GM21447 (cell line): ENCODE measurements at regions not wholly inside any gene's neighbourhood (a gene's known extent, or its start where the extent isn't known, plus 50 kb on each side); places are given as distances from the start of the nearest gene placed in this dataset.

Source experiments
- ATAC-seq: cut with Tn5 transposase; IDR thresholded peaks from one replicate; pipeline ENCODE4 v1.9.1; 2021; ENCODE audit not compliant: unreplicated experiment

DNA sequence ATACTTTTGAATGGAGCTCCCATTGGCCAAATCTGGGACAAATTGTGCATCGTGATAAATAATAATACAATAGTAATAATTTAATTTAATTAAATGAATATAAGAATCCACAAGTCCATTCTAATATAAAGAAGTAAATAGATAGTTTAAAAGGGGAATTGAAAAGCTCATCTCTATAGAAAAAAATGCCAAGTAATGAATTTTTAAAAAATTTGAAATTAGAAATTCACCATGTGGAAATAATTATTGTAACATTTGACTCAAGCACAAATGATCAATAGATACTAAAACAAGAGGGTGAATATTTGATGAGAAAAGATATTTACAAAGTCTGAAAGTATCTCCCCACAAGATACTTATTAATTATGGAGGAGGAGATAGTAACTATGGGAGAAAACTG lies 467.4 kb downstream of the CETN3 start:
- ATAC-seq: no peak

DNA sequence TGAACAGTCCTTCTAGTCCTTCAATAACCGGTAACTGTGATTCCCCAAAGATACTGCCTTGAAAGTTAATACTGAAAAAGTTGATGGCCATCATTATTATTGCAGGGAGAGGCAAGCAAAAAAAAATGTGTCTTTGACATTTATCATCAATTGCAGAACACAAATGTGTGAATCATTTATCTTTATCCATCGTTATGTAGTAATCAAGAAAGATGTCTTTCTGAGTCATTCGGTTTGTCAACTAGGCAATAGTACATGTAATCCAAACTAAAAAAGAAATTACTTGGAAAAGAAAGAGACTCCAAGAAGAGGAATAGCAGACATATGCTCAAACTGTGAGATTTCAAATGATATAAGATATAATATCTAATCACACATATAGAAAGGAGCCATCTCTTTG lies 473.0 kb downstream of the CETN3 start:
- ATAC-seq: no peak

DNA sequence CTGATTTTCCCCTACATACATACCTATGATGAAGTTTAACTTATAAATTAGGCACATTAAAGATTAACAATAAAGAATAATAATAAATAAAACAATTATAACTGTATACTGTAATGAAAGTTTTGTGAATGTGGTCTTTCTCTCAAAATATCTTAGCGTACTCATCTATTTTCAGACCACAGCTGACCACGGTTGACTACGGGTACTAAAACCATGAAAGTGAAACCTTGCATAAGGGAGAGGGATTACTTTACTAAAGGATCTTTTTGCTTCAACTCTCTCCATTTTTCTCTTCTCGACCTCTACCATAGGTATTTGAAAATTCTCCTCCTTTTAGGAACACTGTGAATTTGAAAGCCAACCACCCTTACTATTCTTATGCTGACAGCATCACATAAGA lies 475.5 kb downstream of the CETN3 start:
- ATAC-seq: peak; percentile 41

DNA sequence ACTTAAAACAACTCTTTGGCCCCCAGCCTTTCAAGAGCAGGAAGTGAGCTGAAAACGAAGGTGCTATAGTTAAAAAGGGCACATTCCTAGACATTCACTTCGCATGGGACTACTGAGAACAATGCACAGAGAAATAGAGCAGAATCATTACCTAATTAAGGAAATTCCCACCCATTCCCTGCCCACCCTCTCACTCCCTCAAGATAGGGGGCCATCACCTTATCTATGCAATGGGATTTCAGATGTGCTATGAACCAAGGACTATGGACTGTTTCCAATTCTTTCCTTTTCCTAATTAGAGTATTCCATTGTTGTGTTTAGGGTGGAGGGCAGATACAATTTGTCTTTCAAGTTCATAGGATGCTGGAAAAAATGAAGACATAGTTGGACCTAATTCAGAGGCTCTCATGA lies 476.8 kb downstream of the CETN3 start:
- no peak for ATAC-seq

DNA sequence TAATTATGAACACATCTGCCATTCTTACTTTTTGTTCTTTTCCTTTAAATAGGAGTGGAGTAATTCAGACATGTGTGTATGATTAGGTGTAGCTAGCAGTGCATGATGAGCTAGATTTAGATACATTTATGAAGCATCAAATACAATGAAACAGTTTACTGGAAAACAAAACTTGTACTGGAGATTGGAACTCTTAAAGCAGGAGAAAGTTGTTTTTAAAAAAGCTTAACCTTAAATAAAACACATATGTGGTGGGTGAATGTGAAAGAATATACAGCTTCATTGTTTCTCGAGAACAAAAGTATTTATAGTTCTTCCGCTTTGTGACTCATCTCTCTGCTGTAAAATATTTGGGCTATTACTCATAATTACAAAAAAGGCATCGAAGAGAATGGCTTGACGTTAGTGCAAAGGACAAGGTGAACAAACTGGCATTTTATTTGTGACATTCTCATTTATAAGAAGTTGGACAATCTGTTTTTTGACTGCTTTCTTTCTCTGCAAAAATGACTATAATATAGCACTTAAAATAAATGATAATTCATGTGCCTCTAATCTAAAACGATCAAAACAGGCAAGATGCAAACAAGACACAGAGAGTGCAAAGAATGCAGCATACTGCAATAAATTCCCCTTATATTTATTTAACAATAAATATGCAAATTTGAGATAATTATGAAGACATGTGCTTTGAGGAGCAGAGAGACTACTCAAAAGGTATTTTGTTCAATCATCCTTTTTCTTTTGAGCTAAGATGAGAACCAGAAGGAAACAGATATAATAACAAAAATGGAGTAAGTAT lies 478.8 kb downstream of the CETN3 start:
- peak; percentile 84 for ATAC-seq

DNA sequence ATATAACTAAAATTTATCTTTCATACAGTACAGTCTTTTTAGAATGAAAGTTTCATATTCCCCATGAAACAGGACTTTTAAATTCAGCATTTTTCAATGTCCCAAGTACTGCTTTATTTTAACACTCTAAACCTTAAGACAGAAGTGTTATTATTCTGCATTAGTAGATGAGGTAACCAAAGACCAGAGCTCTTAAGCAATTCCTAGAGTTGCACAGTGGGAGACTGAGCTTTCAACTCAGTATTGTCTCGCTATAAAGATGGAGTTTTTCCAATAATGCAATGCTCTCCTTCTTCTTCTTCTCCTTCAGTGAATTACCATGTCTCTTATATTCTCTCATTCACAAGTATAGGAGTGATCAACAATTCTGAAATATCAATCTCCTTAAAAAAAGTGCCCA lies 479.7 kb downstream of the CETN3 start:
- no peak for ATAC-seq

DNA sequence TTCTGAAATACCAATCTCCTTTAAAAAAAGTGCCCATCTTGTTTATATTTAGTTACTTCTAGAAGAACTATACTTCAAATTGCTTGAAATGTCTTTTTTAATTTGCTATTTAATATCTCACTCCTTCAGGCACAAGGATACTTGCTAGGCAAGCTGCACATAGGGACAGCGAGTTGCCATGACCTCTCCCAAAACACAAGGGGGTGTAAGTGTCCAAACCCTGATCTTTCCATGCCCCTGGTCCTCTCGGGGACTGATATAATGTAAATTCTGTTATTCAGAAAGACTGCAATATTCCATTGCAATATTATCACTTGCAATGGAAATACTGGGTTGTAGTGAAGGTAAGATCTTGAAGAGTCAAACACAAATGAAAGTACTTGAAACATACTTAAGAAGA lies 480.4 kb downstream of the CETN3 start:
- no peak for ATAC-seq

DNA sequence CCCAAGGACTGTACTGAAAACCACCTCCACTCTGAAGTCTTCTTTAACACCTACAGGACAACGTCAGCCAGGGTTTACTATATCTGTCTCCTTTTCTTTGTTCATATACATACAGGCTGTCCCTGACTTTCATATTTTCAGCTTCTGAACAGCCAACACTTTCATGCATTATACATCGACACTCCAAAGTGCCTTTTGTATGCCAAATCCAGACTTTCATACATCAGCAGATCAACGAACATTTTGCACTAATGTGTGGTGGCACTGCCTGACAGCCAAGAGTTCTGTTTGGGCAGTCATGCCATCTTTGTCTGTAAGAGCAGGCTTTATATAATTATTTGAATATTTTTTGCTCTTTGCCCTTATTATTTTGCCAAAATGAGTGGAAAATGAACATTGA lies 487.4 kb downstream of the CETN3 start:
- ATAC-seq: no peak

DNA sequence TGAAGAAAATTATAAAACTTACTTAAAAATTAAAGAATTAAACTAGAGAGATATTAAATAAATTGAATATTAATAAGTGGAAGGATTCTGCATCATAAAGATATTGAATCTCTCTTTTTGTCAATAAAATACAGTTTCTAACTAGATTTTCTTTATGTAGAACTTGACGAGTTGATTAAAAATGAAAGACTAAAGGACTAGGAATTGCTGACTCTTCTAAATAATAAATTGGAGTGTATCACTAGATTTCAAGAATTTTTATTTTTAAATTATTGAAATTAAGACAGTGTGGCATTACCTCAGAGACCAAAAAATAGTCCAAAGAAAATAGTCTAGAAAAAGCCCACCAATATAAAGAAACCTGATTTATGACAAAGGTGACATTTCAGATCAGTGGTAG lies 492.4 kb downstream of the CETN3 start:
- no peak for ATAC-seq

DNA sequence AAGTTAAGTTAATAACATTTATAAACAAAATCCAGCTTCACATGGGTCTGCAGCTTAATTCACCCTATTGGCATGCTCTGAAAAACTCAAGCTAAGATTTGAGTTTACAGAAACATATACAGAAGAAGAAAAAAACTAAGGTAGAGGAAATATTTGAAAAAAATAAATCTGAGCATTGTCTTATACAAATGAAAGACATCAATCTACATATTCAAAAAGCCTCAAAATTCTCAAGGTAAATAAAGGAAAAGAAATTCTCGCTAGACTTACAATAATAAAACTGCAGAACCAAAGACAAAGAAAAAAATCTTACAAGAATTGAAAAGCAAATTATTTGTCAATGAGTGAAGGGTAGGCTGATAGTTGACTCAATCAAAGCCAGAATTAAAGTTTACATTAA lies 493.4 kb downstream of the CETN3 start:
- ATAC-seq: no peak

DNA sequence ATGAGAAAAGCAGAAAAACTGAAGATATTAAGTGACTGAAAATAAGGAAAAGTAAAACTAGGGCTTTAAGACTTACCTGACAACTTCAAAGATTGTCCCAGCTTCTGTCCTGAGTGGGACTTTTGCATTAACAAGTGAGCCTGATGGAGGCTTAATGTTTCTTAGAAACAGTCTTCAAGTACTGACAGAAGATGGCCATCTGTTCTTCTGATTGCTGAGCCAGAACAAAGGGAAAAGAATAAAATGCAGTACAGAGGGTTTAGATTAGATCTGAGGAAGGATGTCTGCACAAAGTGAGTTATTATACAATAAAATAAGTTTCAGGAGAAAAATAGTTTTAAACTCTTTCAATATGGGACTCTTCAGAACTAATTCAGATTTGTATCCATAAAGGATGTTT lies 500.7 kb downstream of the CETN3 start:
- ATAC-seq: no peak

DNA sequence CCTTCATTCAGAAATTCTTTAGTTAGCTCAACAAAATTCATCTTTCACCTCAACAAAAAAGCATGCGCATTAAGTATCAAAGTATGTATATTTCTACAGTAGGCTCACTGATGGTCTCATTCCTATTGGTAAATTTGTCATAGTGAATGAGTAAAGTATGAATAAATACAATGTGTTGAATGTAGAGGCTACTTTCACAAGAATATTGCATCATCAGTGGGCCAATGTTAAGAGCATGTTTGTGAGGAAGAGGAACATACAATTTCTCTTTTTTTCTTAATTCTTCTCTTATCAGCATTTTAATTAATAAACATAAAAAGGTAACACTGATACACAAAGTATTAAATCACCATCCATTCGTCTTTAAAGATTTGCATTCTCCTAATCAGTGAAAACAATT lies 505.1 kb downstream of the CETN3 start:
- ATAC-seq: no peak

DNA sequence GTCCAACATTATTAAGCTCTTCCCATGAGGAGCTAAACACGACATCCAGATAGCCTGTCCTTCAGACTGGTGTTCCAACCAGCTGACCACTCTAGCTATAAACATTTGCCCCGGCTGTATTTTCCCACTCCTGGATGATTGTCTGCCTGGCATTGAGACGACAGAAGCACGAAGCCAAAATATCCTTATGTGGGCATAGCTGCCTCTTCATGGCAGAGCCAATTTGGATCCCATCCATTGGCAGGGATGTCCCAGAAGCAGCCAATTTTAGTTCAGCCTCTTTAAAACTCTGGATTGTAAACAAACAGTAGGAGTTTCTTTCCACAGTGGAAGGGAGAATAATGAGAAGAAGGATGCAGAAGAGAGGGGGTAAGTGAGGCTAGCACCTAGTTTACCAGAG lies 507.6 kb downstream of the CETN3 start:
- no peak for ATAC-seq

DNA sequence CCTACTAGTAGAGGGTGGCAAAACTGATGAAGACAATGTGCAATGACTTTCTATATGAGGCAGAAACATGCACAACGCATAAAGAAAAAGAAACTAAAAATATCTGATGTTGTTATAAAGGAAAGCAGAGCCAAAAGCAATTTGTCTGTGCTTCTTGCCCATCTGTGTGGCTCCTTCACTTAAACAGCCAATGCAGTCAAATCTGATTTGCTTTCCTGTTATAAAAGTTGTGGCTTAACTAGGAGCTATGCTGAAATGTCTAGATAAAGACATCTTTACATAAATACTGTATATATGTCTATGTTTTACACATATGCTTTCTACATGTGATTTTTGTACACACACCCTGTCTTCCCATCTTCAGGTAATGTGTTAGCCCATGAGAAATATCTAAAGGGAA lies 508.2 kb downstream of the CETN3 start:
- no peak for ATAC-seq

DNA sequence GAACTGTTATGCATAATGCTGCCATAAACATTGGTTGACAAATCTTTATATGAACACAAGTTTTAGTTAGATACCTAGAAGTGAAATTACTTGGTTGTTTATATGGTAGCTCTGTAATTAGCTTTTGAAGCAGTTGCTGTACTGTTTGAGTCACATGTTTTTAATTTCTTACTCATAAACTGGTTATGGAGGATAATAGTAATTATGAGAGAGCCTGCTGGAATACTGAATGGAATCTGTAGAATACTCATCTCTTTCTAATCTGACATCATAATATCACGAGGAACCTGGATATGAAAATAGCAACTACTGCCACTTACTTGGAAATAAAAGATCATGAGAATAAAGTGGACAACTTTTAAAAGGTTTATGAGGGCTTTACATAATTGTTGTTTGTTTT lies 509.2 kb downstream of the CETN3 start:
- no peak for ATAC-seq

DNA sequence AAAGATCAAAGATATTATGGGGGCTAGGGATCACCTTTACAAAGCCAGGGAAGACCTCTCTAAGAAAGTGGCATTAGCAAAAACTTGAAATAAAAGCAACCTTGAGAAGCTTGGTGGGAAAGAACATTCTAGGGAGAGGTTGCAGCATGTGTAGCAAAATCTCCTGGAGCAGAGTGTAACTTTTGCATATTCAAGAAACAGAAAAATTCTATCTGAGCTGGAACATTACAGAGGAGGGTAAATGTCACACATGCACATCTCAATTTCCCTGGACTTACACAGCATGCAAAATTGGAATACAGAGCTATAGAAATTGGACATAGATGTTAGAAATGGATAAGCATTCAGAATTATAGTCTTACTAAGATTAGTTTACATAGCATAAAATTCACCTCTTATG lies 510.0 kb downstream of the CETN3 start:
- no peak for ATAC-seq

DNA sequence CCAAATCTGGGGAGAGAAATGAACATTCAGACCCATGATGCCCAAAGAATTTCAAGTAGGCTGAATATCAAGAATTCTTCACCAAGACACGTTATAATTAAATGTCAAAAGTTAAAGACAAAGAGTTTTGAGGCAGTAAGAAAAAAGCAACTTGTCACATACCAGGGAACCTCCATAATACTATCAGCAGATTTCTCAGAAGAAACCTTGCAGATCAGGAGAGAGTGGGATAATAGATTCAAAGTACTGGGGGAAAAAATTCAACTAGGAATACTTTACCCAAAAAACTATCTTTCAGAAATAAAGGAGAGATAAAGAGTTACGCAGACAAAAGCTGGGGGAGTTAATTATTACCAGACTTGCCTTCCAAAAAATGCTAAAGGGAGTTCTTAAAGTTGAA lies 516.0 kb downstream of the CETN3 start:
- no peak for ATAC-seq

DNA sequence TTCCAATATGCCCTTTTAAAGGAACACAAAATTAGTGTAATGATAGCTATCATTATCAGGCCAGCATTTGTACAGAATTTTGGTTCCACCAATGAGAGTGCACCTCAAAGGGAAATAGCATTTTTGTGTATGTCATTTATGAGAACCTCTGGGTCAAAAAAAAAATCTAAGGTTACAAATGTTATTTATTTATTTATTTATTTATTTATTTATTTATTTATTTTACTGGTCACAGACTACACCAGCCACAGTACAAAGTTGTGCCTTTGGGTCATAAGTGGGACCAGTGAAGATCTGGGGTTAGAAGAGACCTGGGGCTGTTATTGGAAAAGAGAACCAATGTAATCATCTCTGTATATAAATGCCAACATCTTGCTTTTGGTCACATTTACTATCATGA lies 523.9 kb downstream of the CETN3 start:
- no peak for ATAC-seq

DNA sequence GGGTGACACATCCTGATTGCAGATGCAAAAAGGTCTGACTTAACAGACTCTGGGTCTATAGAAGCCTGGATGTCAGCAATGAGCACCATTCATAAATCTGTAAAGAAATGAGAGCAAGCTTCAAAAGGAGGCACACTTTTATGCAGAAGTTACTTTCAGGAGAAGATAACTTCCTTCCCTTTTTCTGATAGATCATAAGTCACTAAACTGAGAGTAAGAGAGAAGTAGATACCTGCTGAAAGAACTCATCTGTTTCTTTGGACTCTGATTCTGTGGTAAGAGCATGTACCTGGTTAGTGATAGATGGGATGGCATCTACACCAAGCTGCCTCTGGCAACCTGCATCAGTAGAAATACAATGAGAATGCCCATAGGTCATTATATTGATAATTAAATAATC lies 525.6 kb downstream of the CETN3 start:
- ATAC-seq: no peak

DNA sequence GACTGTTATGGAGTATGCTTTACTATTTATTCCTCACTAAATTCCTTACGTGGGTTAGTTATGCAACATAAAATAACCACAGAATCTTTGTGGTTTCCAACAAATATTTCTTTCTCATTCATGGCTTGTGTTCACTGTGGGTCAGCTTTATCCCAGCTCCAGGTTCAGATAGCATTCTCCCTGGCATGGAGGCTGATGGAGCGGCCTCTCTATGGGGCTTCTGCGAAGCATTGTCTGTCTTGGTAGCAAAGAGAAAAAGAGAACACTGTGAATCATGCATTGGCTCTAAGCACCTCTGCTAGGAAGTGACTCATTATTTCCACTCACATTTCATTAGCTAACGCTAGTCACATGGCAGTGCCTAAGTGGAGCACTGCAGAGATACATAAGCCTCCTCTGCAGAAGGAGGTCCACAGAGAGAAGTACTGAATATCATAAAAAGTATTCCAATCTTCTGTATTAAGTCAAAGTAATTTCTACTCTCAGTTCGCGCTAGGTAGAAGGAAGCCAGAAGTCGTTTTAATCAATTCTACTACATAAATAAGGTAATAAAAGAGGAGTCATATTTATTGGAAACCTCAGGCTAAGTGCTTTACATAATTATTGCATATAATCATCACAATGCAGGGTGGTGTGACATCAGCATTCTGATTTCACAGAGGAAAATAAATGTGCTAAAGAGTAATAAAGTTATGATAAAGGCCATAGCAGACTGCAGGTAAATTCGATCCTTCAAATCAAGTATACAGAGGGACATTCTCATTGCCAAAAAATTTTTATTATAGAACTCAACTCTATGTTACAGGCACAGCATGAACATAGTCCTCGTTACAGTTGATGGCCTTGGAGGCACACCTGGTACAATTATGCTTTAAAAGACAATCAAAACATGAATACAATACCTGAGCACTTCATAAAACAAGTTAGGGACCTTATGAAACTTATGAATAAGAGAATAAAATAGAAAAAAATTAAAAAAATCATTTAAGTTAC lies 531.1 kb downstream of the CETN3 start:
- no peak for ATAC-seq

DNA sequence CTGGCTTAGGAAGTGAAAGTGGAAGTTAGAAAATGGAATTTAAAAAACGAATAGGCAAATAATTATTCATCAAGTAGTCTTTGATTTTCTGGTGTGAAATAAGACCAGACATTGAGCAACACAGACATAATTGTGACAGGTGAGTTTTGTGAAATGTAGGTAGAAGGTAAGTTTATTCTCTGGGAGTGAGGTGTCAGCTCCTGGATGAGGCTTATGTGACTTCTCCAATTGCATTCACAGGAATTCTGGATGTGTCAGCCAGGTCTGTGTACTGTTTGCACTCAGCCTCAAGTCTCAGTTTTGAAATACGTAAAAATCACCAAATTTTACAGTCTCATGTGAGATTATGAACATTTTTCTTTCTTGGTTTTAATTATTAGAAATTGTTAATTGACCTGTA lies 537.6 kb downstream of the CETN3 start:
- no peak for ATAC-seq

DNA sequence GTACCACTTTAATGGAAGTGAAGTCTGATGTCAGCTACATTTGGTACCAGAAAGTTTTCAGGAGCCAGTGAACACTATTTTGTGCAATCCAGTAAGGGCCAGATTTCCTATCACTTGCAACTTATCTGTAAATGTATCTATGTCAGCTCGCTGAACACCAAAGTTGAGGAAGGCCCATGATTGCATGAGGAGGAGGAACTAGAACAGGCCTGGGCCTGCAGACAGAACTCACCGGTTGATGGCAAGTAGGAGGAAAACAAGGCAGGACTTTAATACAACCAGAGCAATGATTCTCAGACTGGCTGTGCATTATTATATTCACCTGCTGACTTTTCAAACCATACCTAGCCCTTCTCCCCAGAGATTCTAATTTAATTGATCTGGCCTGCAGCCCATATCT lies 540.2 kb downstream of the CETN3 start:
- no peak for ATAC-seq
